ENCODE measurements at regions not wholly inside any gene's neighbourhood (a gene's known extent, or its start where the extent isn't known, plus 50 kb on each side); places are given as distances from the start of the nearest gene placed in this dataset.
A peak's percentile ranks its signal among the peaks of the same experiment; 100 is the strongest.

- TF ChIP-seq ELF1 (CRISPR knock-in tag; IDR thresholded peaks at IDR 0.05) (0 out of 2 replicates have a peak, but pooled peaks have one; percentile 17), ETS1 (CRISPR knock-in tag; IDR thresholded peaks at IDR 0.05) (no peak), BCL6 (CRISPR knock-in tag; IDR thresholded peaks at IDR 0.05) (0 out of 2 replicates have a peak, but pooled peaks have one; percentile 44), ZNF530 (CRISPR knock-in tag; IDR thresholded peaks at IDR 0.05; ENCODE audit: low read depth) (no peak), SP1 (IDR thresholded peaks at IDR 0.05) (no peak), SP1 (CRISPR knock-in tag; IDR thresholded peaks at IDR 0.05) (no peak), PRDM10 (CRISPR knock-in tag; IDR thresholded peaks at IDR 0.05; ENCODE audit: low read depth) (peak; percentile 92), NR2C2 (CRISPR knock-in tag; IDR thresholded peaks at IDR 0.05; ENCODE audit: borderline replicate concordance) (peak; percentile 55; the same call in 1 of the 2 replicates), ELF3 (CRISPR knock-in tag; IDR thresholded peaks at IDR 0.05) (peak; percentile 67; the same call in 1 of the 2 replicates), CHD2 (IDR thresholded peaks at IDR 0.05; ENCODE audit: low read depth, low read length) (no peak), PAXIP1 (CRISPR knock-in tag; conservative IDR thresholded peaks at IDR 0.05) (peak; percentile 79), ZNF414 (CRISPR knock-in tag; IDR thresholded peaks at IDR 0.05) (no peak), ZFP41 (CRISPR knock-in tag; IDR thresholded peaks at IDR 0.05; ENCODE audit: borderline replicate concordance) (no peak), IRF2 (CRISPR knock-in tag; IDR thresholded peaks at IDR 0.05) (peak; percentile 15; the same call in 1 of the 2 replicates), SOX13 (IDR thresholded peaks at IDR 0.05) (no peak), SOX13 (CRISPR knock-in tag; conservative IDR thresholded peaks at IDR 0.05 in 1 of 2, IDR thresholded peaks at IDR 0.05 in 1 of 2) (peak in 1 of 2 experiments; percentile 75; a peak in 2 of 4 replicates), NR2F2 (IDR thresholded peaks at IDR 0.05; ENCODE audit: borderline replicate concordance, low read depth) (peak; percentile 48; the same call in 1 of the 2 replicates), ZNF12 (CRISPR knock-in tag; IDR thresholded peaks at IDR 0.05) (peak; percentile 89), RARA (CRISPR knock-in tag; IDR thresholded peaks at IDR 0.05) (0 out of 2 replicates have a peak, but pooled peaks have one; percentile 34)
These were observed 49.8 kb upstream of the TEX264 start (continued) for GRCh38 chr3:51621091-51621892.

Measured in HepG2 (cell line).